B cell (primary cell): ENCODE measurements at regions not wholly inside any gene's neighbourhood (a gene's known extent, or its start where the extent isn't known, plus 50 kb on each side); places are given as distances from the start of the nearest gene placed in this dataset.

Experiments used
- ATAC-seq: fragments of 200-7000 bp; cut with Tn5 transposase; one replicate; pipeline ENCODE4 v1.10.0; 2021; ENCODE audit warnings: low read depth, mild to moderate bottlenecking, moderate number of reproducible peaks, moderate library complexity
- CTCF ChIA-PET: fragments of 350-600 bp; sonication (Branson Sonifier 250); formaldehyde crosslinking; loops from one replicate; lab custom pipeline; 2021; ENCODE audit warnings: antibody characterized with exemption, inconsistent platforms; lab: Charles Lee
- POLR2A ChIA-PET: fragments of 350-600 bp; sonication (Branson Sonifier 250); formaldehyde crosslinking; loops from one replicate; lab custom pipeline; 2021; ENCODE audit warnings: antibody characterized with exemption; lab: Charles Lee
- DNase-seq: peaks from one replicate; pipeline ENCODE4 v3.0.0; 2013
- H2AFZ ChIP-seq: 2 replicates; pipeline ENCODE4 v1.6.1; 2012; ENCODE audit warnings: mild to moderate bottlenecking, low read depth, low read length; ENCODE audit not compliant: insufficient read depth, poor library complexity, severe bottlenecking
- H3K27ac ChIP-seq, 2 donors: 1 replicate in 1 of 2; 2 replicates in 1 of 2; pipeline ENCODE4 v1.5.1; 2012 to 2013; ENCODE audit warnings: low read length in 2 of 2, mild to moderate bottlenecking in 2 of 2, moderate library complexity in 1 of 2
- H3K27me3 ChIP-seq, 4 experiments: fragments of 200-600 bp in 1 of 4; sonication (generic) in 1 of 4; replicated peaks in 1 of 4; 1 replicate in 2 of 4; 2 replicates in 2 of 4; pipeline versions ENCODE4 v1.6.1 to v1.7.0; 2013 to 2016; ENCODE audit warnings: low read length in 3 of 4, mild to moderate bottlenecking in 2 of 4, mixed read lengths in 1 of 4, moderate library complexity in 1 of 4; ENCODE audit not compliant: insufficient read depth in 4 of 4, control insufficient read depth in 3 of 4; ENCODE audit errors: control extremely low read depth in 1 of 4
- H3K36me3 ChIP-seq, 2 experiments: replicated peaks in 1 of 2; 1 replicate in 1 of 2; 2 replicates in 1 of 2; pipeline versions ENCODE4 v1.6.1 to v1.7.1; 2013; ENCODE audit warnings: low read length in 1 of 2; ENCODE audit not compliant: insufficient read depth in 2 of 2, control insufficient read depth in 1 of 2; ENCODE audit errors: control extremely low read depth in 1 of 2, extremely low read depth in 1 of 2
- H3K4me1 ChIP-seq, 2 donors: fragments of 200-600 bp in 1 of 2; sonication (generic) in 1 of 2; 1 replicate in 1 of 2; 2 replicates in 1 of 2; pipeline versions ENCODE4 v1.5.1 to v1.6.1; 2013 to 2017; ENCODE audit warnings: low read length in 2 of 2; ENCODE audit not compliant: control insufficient read depth in 2 of 2, insufficient read depth in 2 of 2
- H3K4me2 ChIP-seq: replicated peaks from 2 replicates; pipeline ENCODE3; 2012; ENCODE audit warnings: mild to moderate bottlenecking, low read depth, low read length; ENCODE audit not compliant: poor library complexity, severe bottlenecking
- H3K4me3 ChIP-seq, 5 experiments: fragments of 200-600 bp in 1 of 5; sonication (generic) in 1 of 5; 1 replicate in 3 of 5; 2 replicates in 2 of 5; pipeline versions ENCODE4 v1.5.1 to v1.7.0; 2011 to 2016; ENCODE audit warnings: low read length in 4 of 5, mild to moderate bottlenecking in 4 of 5, low read depth in 2 of 5, control low read depth in 1 of 5, moderate library complexity in 1 of 5; ENCODE audit not compliant: insufficient read depth in 1 of 5; ENCODE audit errors: control extremely low read depth in 1 of 5, extremely low read depth in 1 of 5
- H3K79me2 ChIP-seq: fragments of 200-600 bp; sonication (generic); one replicate; pipeline ENCODE4 v1.6.0; 2016; ENCODE audit warnings: low read length; ENCODE audit not compliant: control insufficient read depth, insufficient read depth
- H3K9ac ChIP-seq: fragments of 200-600 bp; sonication (generic); 2 replicates; pipeline ENCODE4 v1.6.1; 2017; ENCODE audit warnings: mild to moderate bottlenecking, low read length, moderate library complexity
- H3K9me3 ChIP-seq, 3 donors: one replicate each; pipeline versions ENCODE4 v1.6.1 to v1.7.1; 2013; ENCODE audit warnings: low read length in 2 of 3; ENCODE audit not compliant: control insufficient read depth in 2 of 3, insufficient read depth in 1 of 3; ENCODE audit errors: control extremely low read depth in 1 of 3
- H4K20me1 ChIP-seq: 2 replicates; pipeline ENCODE4 v1.6.0; 2012; ENCODE audit warnings: mild to moderate bottlenecking, low read length; ENCODE audit not compliant: insufficient read depth, control insufficient read depth, poor library complexity, severe bottlenecking
- H3K27ac Mint-ChIP-seq: one replicate; pipeline ENCODE4 v1.8.0; 2021; ENCODE audit warnings: mixed read lengths
- H3K27me3 Mint-ChIP-seq: one replicate; pipeline ENCODE4 v1.8.0; 2021; ENCODE audit warnings: mixed read lengths
- H3K4me1 Mint-ChIP-seq: one replicate; pipeline ENCODE4 v1.8.0; 2021; ENCODE audit warnings: mixed read lengths
- H3K4me3 Mint-ChIP-seq: one replicate; pipeline ENCODE4 v1.8.0; 2021; ENCODE audit warnings: mixed read lengths
- H3K9me3 Mint-ChIP-seq: one replicate; pipeline ENCODE4 v1.8.0; 2022; ENCODE audit warnings: mixed read lengths; ENCODE audit not compliant: insufficient read depth
- EZH2 ChIP-seq: IDR thresholded peaks from 2 replicates; pipeline ENCODE4 v1.6.1; 2012; ENCODE audit warnings: borderline replicate concordance, low read depth, mild to moderate bottlenecking, moderate library complexity, low read length; ENCODE audit not compliant: insufficient read depth, poor library complexity, severe bottlenecking
- WGBS: methylation state at CpG from one replicate; pipeline ENCODE4 v1.1.5; 2013; ENCODE audit warnings: missing lambda C conversion rate; ENCODE audit not compliant: insufficient coverage; 5-methylcytosine and 5-hydroxymethylcytosine counted together
- intact Hi-C: fragments of 100-400 bp; cut with micrococcal nuclease; formaldehyde crosslinking; loops from one replicate; pipeline ENCODE4 v1.10.0; 2022
- TF ChIP-seq, protein P1 (sequence below): fragments of 200-600 bp; IDR thresholded peaks from one replicate; pipeline ENCODE4 v1.8.0; 2022; ENCODE audit warnings: antibody characterized with exemption, mild to moderate bottlenecking

DNA sequence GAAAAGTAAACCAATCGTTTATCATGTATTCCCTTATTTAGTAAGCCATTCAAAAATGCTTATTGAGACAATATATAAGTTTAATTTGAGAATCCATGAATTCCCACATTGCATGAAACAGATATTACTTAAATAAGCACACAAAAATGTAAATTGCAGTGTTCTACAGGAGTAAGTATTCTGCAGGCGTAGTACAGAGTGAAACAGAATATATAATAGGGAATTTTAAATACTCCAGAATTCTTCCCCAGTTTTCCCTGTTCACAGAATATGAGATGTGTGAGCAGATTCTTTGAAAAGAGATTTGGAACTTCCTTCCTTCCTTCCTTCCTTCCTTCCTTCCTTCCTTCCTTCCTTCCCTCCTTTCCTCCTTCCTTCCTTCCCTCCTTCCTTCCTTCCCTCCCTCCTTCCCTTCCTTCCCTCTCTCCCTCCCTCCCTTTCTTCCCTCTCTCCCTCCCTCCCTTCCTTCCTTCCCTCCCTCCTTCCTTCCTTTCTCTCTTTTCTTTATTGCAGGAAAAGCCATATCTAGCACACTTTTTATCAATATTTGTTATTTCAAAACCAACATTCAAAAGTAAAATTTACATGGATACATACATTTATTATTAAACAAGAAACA lies 977.7 kb upstream of the LRRTM1 start:
- Mint-ChIP-seq H3K4me3 (no peak overlapping the region), H3K4me1 (no peaks in the 10 kb centered on the region)
- POLR2A ChIA-PET, result no interaction called here

DNA sequence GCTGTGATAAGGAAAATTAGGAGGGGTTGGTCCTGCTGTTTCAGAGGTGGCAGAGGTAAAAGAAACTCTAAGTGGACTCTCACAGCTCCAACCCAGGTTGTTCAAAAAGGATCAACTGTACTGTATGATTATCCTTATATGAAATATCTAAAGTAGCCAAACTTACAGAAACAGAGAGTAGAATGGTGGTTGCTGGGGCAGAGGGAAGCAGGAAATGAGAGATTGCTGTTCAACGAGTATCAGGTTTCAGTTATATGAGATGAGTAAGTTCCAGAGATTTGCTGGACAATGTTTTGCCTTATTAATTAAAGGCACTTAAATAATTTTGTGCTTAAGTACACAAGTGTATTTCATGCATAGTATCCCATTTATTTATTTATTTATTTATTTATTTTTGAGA lies 972.0 kb upstream of the LRRTM1 start:
- ChIA-PET CTCF (no interaction called here), POLR2A (no interaction called here)
- H3K27me3 ChIP-seq, result no peaks in the 10 kb centered on the region
- TF ChIP-seq EZH2, result no peak
- TF ChIP-seq, protein P1, sequence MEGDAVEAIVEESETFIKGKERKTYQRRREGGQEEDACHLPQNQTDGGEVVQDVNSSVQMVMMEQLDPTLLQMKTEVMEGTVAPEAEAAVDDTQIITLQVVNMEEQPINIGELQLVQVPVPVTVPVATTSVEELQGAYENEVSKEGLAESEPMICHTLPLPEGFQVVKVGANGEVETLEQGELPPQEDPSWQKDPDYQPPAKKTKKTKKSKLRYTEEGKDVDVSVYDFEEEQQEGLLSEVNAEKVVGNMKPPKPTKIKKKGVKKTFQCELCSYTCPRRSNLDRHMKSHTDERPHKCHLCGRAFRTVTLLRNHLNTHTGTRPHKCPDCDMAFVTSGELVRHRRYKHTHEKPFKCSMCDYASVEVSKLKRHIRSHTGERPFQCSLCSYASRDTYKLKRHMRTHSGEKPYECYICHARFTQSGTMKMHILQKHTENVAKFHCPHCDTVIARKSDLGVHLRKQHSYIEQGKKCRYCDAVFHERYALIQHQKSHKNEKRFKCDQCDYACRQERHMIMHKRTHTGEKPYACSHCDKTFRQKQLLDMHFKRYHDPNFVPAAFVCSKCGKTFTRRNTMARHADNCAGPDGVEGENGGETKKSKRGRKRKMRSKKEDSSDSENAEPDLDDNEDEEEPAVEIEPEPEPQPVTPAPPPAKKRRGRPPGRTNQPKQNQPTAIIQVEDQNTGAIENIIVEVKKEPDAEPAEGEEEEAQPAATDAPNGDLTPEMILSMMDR, result no peak
- H3K4me3 ChIP-seq, result no peak overlapping the region
- WGBS, result no CpG with 5 or more reads among the region's 1 CpG
- H4K20me1 ChIP-seq, result no peaks in the 10 kb centered on the region
- Mint-ChIP-seq H3K4me1 (no peaks in the 10 kb centered on the region), H3K27ac (no peak overlapping the region), H3K27me3 (no peaks in the 10 kb centered on the region), H3K4me3 (no peak overlapping the region), H3K9me3 (peaks cover 7% of the 10 kb centered on the region)
- DNase-seq (no peak), ATAC-seq (no peak)
- H3K9ac ChIP-seq, result no peak overlapping the region
- H3K4me2 ChIP-seq, result no peak overlapping the region
- H3K4me1 ChIP-seq, result no peaks in the 10 kb centered on the region
- no peak overlapping the region for H2AFZ ChIP-seq
- intact Hi-C loops, result no loop called here
- no peaks in the 10 kb centered on the region for H3K79me2 ChIP-seq
- H3K27ac ChIP-seq, result no peak overlapping the region
- H3K36me3 ChIP-seq, result no peaks in the 10 kb centered on the region
- H3K9me3 ChIP-seq, result peaks cover 0 to 2% (median 0%) of the 10 kb centered on the region in 3 donors

More for the DNA sequence above, 977.7 kb upstream of the LRRTM1 start:
- no peak overlapping the region for H3K27ac Mint-ChIP-seq
- DNase-seq, result no peak
- intact Hi-C loops, result no loop called here
- ATAC-seq, result no peak
- Histone ChIP-seq H2AFZ (no peak overlapping the region), H3K9ac (no peak overlapping the region), H3K4me1 (no peaks in the 10 kb centered on the region), H3K27me3 (no peaks in the 10 kb centered on the region), H4K20me1 (no peaks in the 10 kb centered on the region), H3K36me3 (no peaks in the 10 kb centered on the region), H3K27ac (no peak overlapping the region), H3K79me2 (no peaks in the 10 kb centered on the region), H3K4me2 (no peak overlapping the region), H3K9me3 (no peaks in the 10 kb centered on the region), H3K4me3 (no peak overlapping the region)
- H3K9me3 Mint-ChIP-seq, result peaks cover 4% of the 10 kb centered on the region
- WGBS, result no CpG with 5 or more reads among the region's 2 CpGs
- CTCF ChIA-PET, result no interaction called here
- H3K27me3 Mint-ChIP-seq, result no peaks in the 10 kb centered on the region
- TF ChIP-seq EZH2, result no peak
- TF ChIP-seq, protein P1, result no peak
